H9 (cell line): ENCODE measurements at regions not wholly inside any gene's neighbourhood (a gene's known extent, or its start where the extent isn't known, plus 50 kb on each side); places are given as distances from the start of the nearest gene placed in this dataset.

Experiments used
- DNase-seq: peaks from one replicate; pipeline ENCODE4 v3.0.0-alpha.2; 2017
- H2AFZ ChIP-seq: one replicate; pipeline ENCODE4 v1.6.1; 2013; ENCODE audit warnings: mild to moderate bottlenecking, low read length, control low read depth, moderate library complexity
- H2AK5ac ChIP-seq: 2 replicates; pipeline ENCODE4 v1.6.1; 2013; ENCODE audit warnings: low read length, control low read depth, mixed read lengths; ENCODE audit not compliant: insufficient read length
- H2BK120ac ChIP-seq: one replicate; pipeline ENCODE4 v1.6.1; 2013; ENCODE audit warnings: low read depth, mild to moderate bottlenecking, low read length, control low read depth, inconsistent platforms; ENCODE audit not compliant: poor library complexity, severe bottlenecking
- H2BK12ac ChIP-seq: 2 replicates; pipeline ENCODE4 v1.6.1; 2013; ENCODE audit warnings: low read length, control low read depth, mixed read lengths, low read depth; ENCODE audit not compliant: insufficient read length
- H2BK15ac ChIP-seq: 2 replicates; pipeline ENCODE4 v1.6.1; 2013; ENCODE audit warnings: low read depth, low read length, control low read depth
- H2BK20ac ChIP-seq: one replicate; pipeline ENCODE4 v1.6.1; 2013; ENCODE audit warnings: low read depth, mild to moderate bottlenecking, low read length, control low read depth, inconsistent platforms; ENCODE audit not compliant: poor library complexity, severe bottlenecking
- H2BK5ac ChIP-seq: 2 replicates; pipeline ENCODE4 v1.6.1; 2013; ENCODE audit warnings: low read length, control low read depth, mixed read lengths; ENCODE audit not compliant: insufficient read length
- H3K14ac ChIP-seq: 2 replicates; pipeline ENCODE4 v1.6.1; 2013; ENCODE audit warnings: low read length, control low read depth; ENCODE audit not compliant: insufficient read depth
- H3K18ac ChIP-seq: 2 replicates; pipeline ENCODE4 v1.6.1; 2013; ENCODE audit warnings: low read depth, mild to moderate bottlenecking, mixed read lengths, low read length, control low read depth; ENCODE audit not compliant: insufficient read length
- H3K23ac ChIP-seq: 2 replicates; pipeline ENCODE4 v1.6.1; 2013; ENCODE audit warnings: low read length, control low read depth, mixed read lengths, low read depth; ENCODE audit not compliant: insufficient read length
- H3K23me2 ChIP-seq: 2 replicates; pipeline ENCODE4 v1.6.1; 2013; ENCODE audit warnings: low read depth, mild to moderate bottlenecking, mixed read lengths, low read length, control low read depth; ENCODE audit not compliant: insufficient read length, poor library complexity, severe bottlenecking
- H3K27ac ChIP-seq: 2 replicates; pipeline ENCODE4 v1.5.1; 2013; ENCODE audit warnings: low read length, control low read depth, mixed read lengths, low read depth; ENCODE audit not compliant: insufficient read length
- H3K27me3 ChIP-seq: 2 replicates; pipeline ENCODE4 v1.6.1; 2013; ENCODE audit warnings: low read length, control low read depth, inconsistent platforms; ENCODE audit not compliant: insufficient read depth
- H3K4ac ChIP-seq: 2 replicates; pipeline ENCODE4 v1.6.1; 2013; ENCODE audit warnings: low read depth, mild to moderate bottlenecking, control low read depth, inconsistent platforms, low read length, moderate library complexity
- H3K4me1 ChIP-seq: 2 replicates; pipeline ENCODE4 v1.6.1; 2013; ENCODE audit warnings: low read length, control low read depth, inconsistent platforms; ENCODE audit not compliant: insufficient read depth
- H3K4me2 ChIP-seq: 2 replicates; pipeline ENCODE4 v1.6.1; 2013; ENCODE audit warnings: low read length, control low read depth, mixed read lengths; ENCODE audit not compliant: insufficient read length, insufficient read depth
- H3K56ac ChIP-seq: 2 replicates; pipeline ENCODE4 v1.6.1; 2013; ENCODE audit warnings: low read depth, mild to moderate bottlenecking, mixed read lengths, low read length, control low read depth; ENCODE audit not compliant: insufficient read length
- H3K79me1 ChIP-seq: 2 replicates; pipeline ENCODE4 v1.6.1; 2013; ENCODE audit warnings: low read depth, mild to moderate bottlenecking, moderate library complexity, low read length, control low read depth, inconsistent platforms; ENCODE audit not compliant: insufficient read depth, poor library complexity, severe bottlenecking
- H3K79me2 ChIP-seq: 2 replicates; pipeline ENCODE4 v1.6.1; 2013; ENCODE audit warnings: low read length, control low read depth, inconsistent platforms; ENCODE audit not compliant: insufficient read depth
- H3K9ac ChIP-seq: 2 replicates; pipeline ENCODE4 v1.6.1; 2013; ENCODE audit warnings: low read length, control low read depth, mixed read lengths; ENCODE audit not compliant: insufficient read length; ENCODE audit errors: extremely low read depth
- H3K9me3 ChIP-seq: one replicate; pipeline ENCODE4 v1.6.1; 2013; ENCODE audit warnings: low read depth, low read length, inconsistent platforms; ENCODE audit not compliant: control insufficient read depth
- H3T11ph ChIP-seq: one replicate; pipeline ENCODE4 v1.6.1; 2013; ENCODE audit warnings: mild to moderate bottlenecking, low read length, control low read depth, inconsistent platforms
- H4K20me1 ChIP-seq: one replicate; pipeline ENCODE4 v1.6.1; 2013; ENCODE audit not compliant: control insufficient read depth, insufficient read length, insufficient read depth
- H4K5ac ChIP-seq: 2 replicates; pipeline ENCODE4 v1.6.1; 2013; ENCODE audit warnings: low read depth, mild to moderate bottlenecking, mixed read lengths, low read length, control low read depth; ENCODE audit not compliant: insufficient read length
- H4K8ac ChIP-seq: replicated peaks from 2 replicates; pipeline ENCODE4 v1.6.1; 2013; ENCODE audit warnings: low read length, control low read depth, mixed read lengths, low read depth; ENCODE audit not compliant: insufficient read length
- H4K91ac ChIP-seq: 2 replicates; pipeline ENCODE4 v1.6.1; 2013; ENCODE audit warnings: low read depth, mild to moderate bottlenecking, moderate library complexity, mixed read lengths, low read length, control low read depth; ENCODE audit not compliant: insufficient read length
- H3K27ac Mint-ChIP-seq, 3 experiments: 2 replicates in 2 of 3; 3 replicates in 1 of 3; pipeline ENCODE4 v1.8.0; 2020 to 2021; ENCODE audit warnings: mixed read lengths in 3 of 3, mild to moderate bottlenecking in 1 of 3, moderate library complexity in 1 of 3
- H3K27me3 Mint-ChIP-seq: 2 replicates; pipeline ENCODE4 v1.8.0; 2021; ENCODE audit warnings: low read depth, mild to moderate bottlenecking, moderate library complexity, mixed read lengths
- H3K36me3 Mint-ChIP-seq, 3 experiments: 2 replicates in 2 of 3; 3 replicates in 1 of 3; pipeline ENCODE4 v1.8.0; 2020 to 2021; ENCODE audit warnings: low read depth in 3 of 3, mixed read lengths in 3 of 3; ENCODE audit not compliant: insufficient read depth in 1 of 3
- H3K4me1 Mint-ChIP-seq, 2 experiments: 2 replicates each; pipeline ENCODE4 v1.8.0; 2020; ENCODE audit warnings: mixed read lengths in 2 of 2
- H3K4me3 Mint-ChIP-seq, 2 experiments: 2 replicates in 1 of 2; 3 replicates in 1 of 2; pipeline ENCODE4 v1.8.0; 2020 to 2021; ENCODE audit warnings: mild to moderate bottlenecking in 2 of 2, mixed read lengths in 2 of 2, moderate library complexity in 1 of 2
- H3K9me3 Mint-ChIP-seq, 2 experiments: 2 replicates in 1 of 2; 3 replicates in 1 of 2; pipeline ENCODE4 v1.8.0; 2020; ENCODE audit warnings: mild to moderate bottlenecking in 2 of 2, mixed read lengths in 2 of 2, moderate library complexity in 1 of 2
- WGBS: extraction: QIAGEN DNeasy Blood & Tissue Kit; methylation state at CpG from one replicate; pipeline ENCODE4 v1.1.7; 2013; ENCODE audit warnings: missing lambda C conversion rate, low lambda C conversion rate, mixed read lengths; ENCODE audit not compliant: insufficient read length; ENCODE audit errors: extremely low coverage; 5-methylcytosine and 5-hydroxymethylcytosine counted together
- TF ChIP-seq, protein P1 (sequence below): fragments of 200-600 bp; sonication (generic); conservative IDR thresholded peaks from 3 replicates; pipeline ENCODE4 v1.8.0; 2021; ENCODE audit warnings: antibody characterized with exemption, mild to moderate bottlenecking

- Histone ChIP-seq H3K79me2 (no peaks in the 10 kb centered on the region), H2AK5ac (no peak overlapping the region), H3K9me3 (no peaks in the 10 kb centered on the region), H4K20me1 (no peaks in the 10 kb centered on the region), H2BK15ac (no peak overlapping the region), H3T11ph (no peak overlapping the region), H2BK12ac (no peak overlapping the region), H3K4me1 (0 out of 2 replicates have a peak, but pooled peaks cover 3% of the 10 kb centered on the region), H3K27me3 (no peaks in the 10 kb centered on the region), H3K27ac (no peak overlapping the region), H3K23ac (no peak overlapping the region), H2BK20ac (no peak overlapping the region), H3K23me2 (no peaks in the 10 kb centered on the region), H3K79me1 (no peaks in the 10 kb centered on the region), H3K9ac (no peak overlapping the region), H2BK120ac (no peak overlapping the region), H3K18ac (no peak overlapping the region), H3K56ac (no peak overlapping the region), H3K4me2 (no peak overlapping the region), H2AFZ (no peak overlapping the region), H4K5ac (no peak overlapping the region), H3K4ac (no peak overlapping the region), H4K91ac (no peak overlapping the region), H3K14ac (no peak overlapping the region), H2BK5ac (no peak overlapping the region), H4K8ac (no peak overlapping the region)
- Mint-ChIP-seq H3K9me3 (no peaks in the 10 kb centered on the region), H3K27ac (peak overlapping the region in 1 of 3 experiments; percentile 52; a peak in 1 of 7 replicates), H3K4me1 (peaks cover 18 to 21% of the 10 kb centered on the region in 2 experiments), H3K27me3 (no peaks in the 10 kb centered on the region; the same call in 1 of the 2 replicates), H3K36me3 (no peaks in the 10 kb centered on the region), H3K4me3 (no peak overlapping the region)
- no peak for DNase-seq
- no CpG with 5 or more reads among the region's 7 CpGs for WGBS
- TF ChIP-seq, protein P1, sequence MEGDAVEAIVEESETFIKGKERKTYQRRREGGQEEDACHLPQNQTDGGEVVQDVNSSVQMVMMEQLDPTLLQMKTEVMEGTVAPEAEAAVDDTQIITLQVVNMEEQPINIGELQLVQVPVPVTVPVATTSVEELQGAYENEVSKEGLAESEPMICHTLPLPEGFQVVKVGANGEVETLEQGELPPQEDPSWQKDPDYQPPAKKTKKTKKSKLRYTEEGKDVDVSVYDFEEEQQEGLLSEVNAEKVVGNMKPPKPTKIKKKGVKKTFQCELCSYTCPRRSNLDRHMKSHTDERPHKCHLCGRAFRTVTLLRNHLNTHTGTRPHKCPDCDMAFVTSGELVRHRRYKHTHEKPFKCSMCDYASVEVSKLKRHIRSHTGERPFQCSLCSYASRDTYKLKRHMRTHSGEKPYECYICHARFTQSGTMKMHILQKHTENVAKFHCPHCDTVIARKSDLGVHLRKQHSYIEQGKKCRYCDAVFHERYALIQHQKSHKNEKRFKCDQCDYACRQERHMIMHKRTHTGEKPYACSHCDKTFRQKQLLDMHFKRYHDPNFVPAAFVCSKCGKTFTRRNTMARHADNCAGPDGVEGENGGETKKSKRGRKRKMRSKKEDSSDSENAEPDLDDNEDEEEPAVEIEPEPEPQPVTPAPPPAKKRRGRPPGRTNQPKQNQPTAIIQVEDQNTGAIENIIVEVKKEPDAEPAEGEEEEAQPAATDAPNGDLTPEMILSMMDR: no peak
These were observed 107.2 kb upstream of the RAD23B start for GRCh38 chr9:107175816-107176435.
